HCT116 (cell line): ENCODE measurements at regions not wholly inside any gene's neighbourhood (a gene's known extent, or its start where the extent isn't known, plus 50 kb on each side); places are given as distances from the start of the nearest gene placed in this dataset.

Experiments
- ATAC-seq: fragments of 200-7000 bp; cut with Tn5 transposase; 2 replicates; pipeline ENCODE4 v1.9.1; 2020; ENCODE audit warnings: mild to moderate bottlenecking, moderate library complexity
- BruUV-seq: library from RNA; stranded (reverse); fragments of 400-500 nt; replicated peaks from 2 replicates; lab custom pipeline; 2021; lab: Mats Ljungman, UMichigan
- CTCF ChIA-PET: fragments of 300-600 bp; sonication (Branson Sonifier 250); formaldehyde crosslinking; loops from one replicate; lab custom pipeline; 2021; ENCODE audit warnings: antibody characterized with exemption; lab: Charles Lee
- POLR2A ChIA-PET: fragments of 300-600, 350-600 bp; sonication (Branson Sonifier 250); formaldehyde crosslinking; loops from one replicate; lab custom pipeline; 2021; ENCODE audit warnings: antibody characterized with exemption; lab: Charles Lee
- RAD21 ChIA-PET, 2 experiments: fragments of 300-600 bp; sonication (Branson Sonifier 250); formaldehyde crosslinking; loops; one replicate each; lab custom pipeline; 2023; ENCODE audit warnings: low total read pairs in 2 of 2; ENCODE audit not compliant: uncharacterized antibody in 2 of 2, unreplicated experiment in 2 of 2, low non-redundant PET in 1 of 2; lab: Charles Lee
- DNase-seq: peaks from one replicate; pipeline ENCODE4 v3.0.0-alpha.2; 2010; ENCODE audit warnings: low read depth, low spot score
- H2AFZ ChIP-seq: fragments of 200-600 bp; shearing (Covaris generic), sonication (generic); 2 replicates; pipeline ENCODE4 v1.6.1; 2017; ENCODE audit warnings: low read depth, mixed run types, mixed read lengths, antibody characterized with exemption, low read length; ENCODE audit not compliant: poor library complexity, severe bottlenecking
- H3K27ac ChIP-seq: 2 replicates; pipeline ENCODE4 v1.5.1; 2012; ENCODE audit warnings: low read depth, low read length
- H3K27me3 ChIP-seq: fragments of 200-600 bp; sonication (generic); 2 replicates; pipeline ENCODE4 v1.6.1; 2016; ENCODE audit warnings: mixed run types, low read length, mixed read lengths; ENCODE audit not compliant: insufficient read depth
- H3K36me3 ChIP-seq, 2 experiments: fragments of 200-500 bp in 1 of 2; fragments of 200-600 bp in 1 of 2; sonication (Bioruptor generic) in 1 of 2; sonication (generic) in 1 of 2; 2 replicates each; pipeline versions ENCODE4 v1.5.1 to v1.6.1; 2014 to 2016; ENCODE audit warnings: low read length in 2 of 2, inconsistent platforms in 1 of 2, mixed read lengths in 1 of 2, mixed run types in 1 of 2; ENCODE audit not compliant: insufficient read depth in 2 of 2, control insufficient read depth in 1 of 2
- H3K4me1 ChIP-seq, 2 experiments: fragments of 200-600 bp in 1 of 2; sonication (generic) in 1 of 2; 2 replicates each; pipeline versions ENCODE4 v1.5.1 to v1.6.1; 2012 to 2017; ENCODE audit warnings: low read length in 2 of 2, inconsistent platforms in 1 of 2, mild to moderate bottlenecking in 1 of 2, mixed read lengths in 1 of 2, mixed run types in 1 of 2, moderate library complexity in 1 of 2; ENCODE audit not compliant: insufficient read depth in 2 of 2, control insufficient read depth in 1 of 2
- H3K4me2 ChIP-seq: fragments of 200-600 bp; sonication (generic); 2 replicates; pipeline ENCODE4 v1.6.1; 2017; ENCODE audit warnings: mixed run types, low read length, mixed read lengths
- H3K4me3 ChIP-seq, 2 experiments: fragments of 200-600 bp in 1 of 2; sonication (generic) in 1 of 2; replicated peaks in 1 of 2; 2 replicates each; pipeline ENCODE4 v1.5.1; 2011 to 2016; ENCODE audit warnings: low read length in 2 of 2, control low read depth in 1 of 2, low read depth in 1 of 2, mild to moderate bottlenecking in 1 of 2, mixed read lengths in 1 of 2, mixed run types in 1 of 2
- H3K79me2 ChIP-seq: fragments of 200-600 bp; sonication (generic); 2 replicates; pipeline ENCODE4 v1.6.1; 2017; ENCODE audit warnings: mild to moderate bottlenecking, mixed run types, low read length, moderate library complexity, mixed read lengths; ENCODE audit not compliant: insufficient read depth
- H3K9ac ChIP-seq: fragments of 200-600 bp; sonication (generic); 2 replicates; pipeline ENCODE4 v1.6.1; 2016; ENCODE audit warnings: low read length, mixed read lengths
- H3K9me2 ChIP-seq: fragments of 200-600 bp; sonication (generic), shearing (Covaris generic); 2 replicates; pipeline ENCODE4 v1.6.1; 2017; ENCODE audit warnings: mixed run types, mild to moderate bottlenecking, moderate library complexity; ENCODE audit not compliant: insufficient read depth
- H3K9me3 ChIP-seq, 2 experiments: fragments of 200-500 bp in 1 of 2; fragments of 200-600 bp in 1 of 2; sonication (Bioruptor generic) in 1 of 2; sonication (generic) in 1 of 2; 2 replicates each; pipeline ENCODE4 v1.6.1; 2014 to 2017; ENCODE audit warnings: low read length in 2 of 2, mixed read lengths in 2 of 2, inconsistent platforms in 1 of 2, low read depth in 1 of 2, mild to moderate bottlenecking in 1 of 2, mixed run types in 1 of 2, moderate library complexity in 1 of 2; ENCODE audit not compliant: control insufficient read depth in 1 of 2, insufficient read depth in 1 of 2
- H4K20me1 ChIP-seq: fragments of 200-600 bp; sonication (generic), shearing (Covaris generic); 2 replicates; pipeline ENCODE4 v1.6.1; 2017; ENCODE audit warnings: mixed run types, mild to moderate bottlenecking, moderate library complexity; ENCODE audit not compliant: insufficient read depth
- CBX3 ChIP-seq: IDR thresholded peaks from 2 replicates; pipeline ENCODE4 v1.6.1; 2012; ENCODE audit warnings: low read depth
- CEBPB ChIP-seq: IDR thresholded peaks from 2 replicates; pipeline ENCODE4 v1.6.1; 2012; ENCODE audit warnings: low read depth
- EZH2 ChIP-seq: fragments of 200-600 bp; sonication (generic); IDR thresholded peaks from 2 replicates; pipeline ENCODE4 v1.6.1; 2017; ENCODE audit warnings: antibody characterized with exemption, mixed run types
- POLR2AphosphoS5 ChIP-seq: IDR thresholded peaks from 2 replicates; pipeline ENCODE4 v1.6.1; 2011; ENCODE audit warnings: mild to moderate bottlenecking, low read depth, low read length, moderate library complexity
- intact Hi-C: fragments of 100-400 bp; cut with micrococcal nuclease; formaldehyde crosslinking; loops from 2 replicates; pipeline ENCODE4 v1.10.0; 2022
- TF ChIP-seq, protein P1 (sequence below): IDR thresholded peaks from 2 replicates; pipeline ENCODE4 v1.6.1; 2012
- TF ChIP-seq, protein P2 (sequence below), 3 experiments: fragments of 200-600 bp in 1 of 3; sonication (generic) in 1 of 3; IDR thresholded peaks in 2 of 3; conservative IDR thresholded peaks in 1 of 3; 2 replicates each; pipeline ENCODE4 v1.5.1; 2012 to 2017; ENCODE audit warnings: low read depth in 2 of 3, low read length in 2 of 3, antibody characterized with exemption in 1 of 3, borderline replicate concordance in 1 of 3, control low read depth in 1 of 3, mild to moderate bottlenecking in 1 of 3, mixed read lengths in 1 of 3, mixed run types in 1 of 3, moderate library complexity in 1 of 3; ENCODE audit not compliant: insufficient read depth in 1 of 3
- TF ChIP-seq, protein P3 (sequence below): IDR thresholded peaks from 2 replicates; pipeline ENCODE4 v1.6.1; 2011; ENCODE audit warnings: mild to moderate bottlenecking, low read length, moderate library complexity; ENCODE audit not compliant: insufficient replicate concordance; ENCODE audit errors: extremely low read depth

DNA sequence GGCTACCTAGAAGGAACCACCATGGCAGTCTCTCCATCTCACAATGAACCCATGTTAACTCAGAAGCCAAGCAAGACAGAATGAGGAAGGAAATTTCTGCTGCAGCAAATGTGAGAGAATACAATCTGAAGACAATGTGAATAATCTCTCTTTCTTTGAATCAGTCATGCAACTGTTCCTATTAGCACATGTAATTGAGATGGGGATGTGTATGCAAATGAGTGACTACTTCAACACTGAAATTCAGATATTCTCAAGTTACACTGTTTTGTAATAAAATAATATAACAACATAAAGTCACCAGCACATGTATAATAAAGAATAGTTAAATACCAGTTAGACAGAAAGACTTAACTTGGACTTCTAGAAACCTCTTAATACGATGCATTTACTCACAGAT lies 1200.6 kb upstream of the PIK3C3 start:
- Histone ChIP-seq H3K9me2 (no peaks in the 10 kb centered on the region), H3K27ac (no peak overlapping the region), H3K4me1 (no peaks in the 10 kb centered on the region), H3K36me3 (no peaks in the 10 kb centered on the region), H3K27me3 (no peaks in the 10 kb centered on the region), H3K4me3 (no peak overlapping the region), H3K9ac (no peak overlapping the region), H4K20me1 (no peaks in the 10 kb centered on the region), H3K9me3 (peaks cover 12 to 15% of the 10 kb centered on the region in 2 experiments; a peak in 2 of 4 replicates), H3K4me2 (no peak overlapping the region), H3K79me2 (no peaks in the 10 kb centered on the region), H2AFZ (no peak overlapping the region)
- POLR2A ChIA-PET: no interaction called here
- ATAC-seq (no peak), DNase-seq (no peak)
- no TSS peak for BruUV-seq
- intact Hi-C loops: no loop called here
- no peak for TF ChIP-seq EZH2
- RAD21 ChIA-PET: no interaction called here
- CTCF ChIA-PET: no interaction called here

DNA sequence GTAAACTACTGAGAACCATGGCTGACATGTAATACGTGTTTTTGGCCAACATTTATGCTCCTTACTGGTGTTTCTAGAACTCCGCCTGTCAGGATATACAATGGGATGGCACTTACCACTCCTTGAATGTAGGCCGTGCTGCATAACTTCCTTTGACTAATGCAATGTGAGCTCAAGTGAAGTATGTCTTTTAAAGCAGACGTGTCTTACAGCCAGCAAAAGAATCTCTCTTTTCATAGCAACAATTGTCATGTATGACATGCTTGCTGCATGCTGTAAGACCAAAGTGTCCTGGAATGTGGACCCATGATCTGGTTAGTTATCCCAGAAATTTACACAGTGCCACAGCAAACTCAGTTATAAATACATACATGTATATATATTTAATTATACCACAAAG lies 1202.7 kb upstream of the PIK3C3 start:
- BruUV-seq: no TSS peak
- no peaks in the 10 kb centered on the region for H4K20me1 ChIP-seq
- no peaks in the 10 kb centered on the region for H3K9me2 ChIP-seq
- H3K27ac ChIP-seq: no peak overlapping the region
- intact Hi-C loops: no loop called here
- POLR2A ChIA-PET: no interaction called here
- TF ChIP-seq, protein P1, sequence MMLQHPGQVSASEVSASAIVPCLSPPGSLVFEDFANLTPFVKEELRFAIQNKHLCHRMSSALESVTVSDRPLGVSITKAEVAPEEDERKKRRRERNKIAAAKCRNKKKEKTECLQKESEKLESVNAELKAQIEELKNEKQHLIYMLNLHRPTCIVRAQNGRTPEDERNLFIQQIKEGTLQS: no peak
- TF ChIP-seq, all 23 proteins: peak for 0
- Histone ChIP-seq H3K79me2 (no peaks in the 10 kb centered on the region), H3K36me3 (no peaks in the 10 kb centered on the region), H3K27me3 (no peaks in the 10 kb centered on the region), H3K4me3 (no peak overlapping the region), H2AFZ (no peak overlapping the region), H3K9me3 (peaks cover 13 to 15% of the 10 kb centered on the region in 2 experiments; a peak in 2 of 4 replicates), H3K4me2 (no peak overlapping the region), H3K4me1 (no peaks in the 10 kb centered on the region), H3K9ac (no peak overlapping the region)
- DNase-seq (no peak), ATAC-seq (no peak)
- CTCF ChIA-PET: no interaction called here
- RAD21 ChIA-PET: no interaction called here

DNA sequence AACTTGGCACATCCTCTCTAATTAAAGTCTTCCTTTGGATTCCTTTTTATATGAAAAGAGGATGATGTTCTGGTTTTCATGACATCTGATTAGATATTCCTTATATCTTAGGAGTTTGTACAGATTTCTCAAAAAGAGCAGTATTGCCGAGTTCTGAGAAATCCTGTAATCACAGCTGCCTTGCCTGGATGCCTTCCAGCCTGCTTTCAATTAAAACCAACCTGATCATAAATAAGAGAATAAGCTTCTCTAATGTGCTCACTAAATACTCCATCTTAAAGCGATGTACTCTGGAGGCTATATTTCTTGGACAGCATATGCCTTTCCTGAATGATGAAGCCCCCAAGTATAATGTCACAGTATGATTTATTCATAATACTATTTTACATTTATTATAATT lies 1203.8 kb upstream of the PIK3C3 start:
- no peak for DNase-seq
- BruUV-seq: no TSS peak
- Histone ChIP-seq H3K36me3 (no peaks in the 10 kb centered on the region), H3K27ac (no peak overlapping the region), H4K20me1 (no peaks in the 10 kb centered on the region), H3K4me3 (no peak overlapping the region), H3K79me2 (no peaks in the 10 kb centered on the region), H3K27me3 (no peaks in the 10 kb centered on the region), H3K9ac (no peak overlapping the region), H3K9me2 (no peaks in the 10 kb centered on the region), H2AFZ (no peak overlapping the region), H3K4me2 (no peak overlapping the region), H3K4me1 (no peaks in the 10 kb centered on the region), H3K9me3 (peaks cover 16 to 22% of the 10 kb centered on the region in 2 experiments; a peak in 2 of 4 replicates)
- no peak for ATAC-seq
- CTCF ChIA-PET: no interaction called here
- RAD21 ChIA-PET: no interaction called here
- intact Hi-C loops: no loop called here
- POLR2A ChIA-PET: no interaction called here
- TF ChIP-seq, protein P2, sequence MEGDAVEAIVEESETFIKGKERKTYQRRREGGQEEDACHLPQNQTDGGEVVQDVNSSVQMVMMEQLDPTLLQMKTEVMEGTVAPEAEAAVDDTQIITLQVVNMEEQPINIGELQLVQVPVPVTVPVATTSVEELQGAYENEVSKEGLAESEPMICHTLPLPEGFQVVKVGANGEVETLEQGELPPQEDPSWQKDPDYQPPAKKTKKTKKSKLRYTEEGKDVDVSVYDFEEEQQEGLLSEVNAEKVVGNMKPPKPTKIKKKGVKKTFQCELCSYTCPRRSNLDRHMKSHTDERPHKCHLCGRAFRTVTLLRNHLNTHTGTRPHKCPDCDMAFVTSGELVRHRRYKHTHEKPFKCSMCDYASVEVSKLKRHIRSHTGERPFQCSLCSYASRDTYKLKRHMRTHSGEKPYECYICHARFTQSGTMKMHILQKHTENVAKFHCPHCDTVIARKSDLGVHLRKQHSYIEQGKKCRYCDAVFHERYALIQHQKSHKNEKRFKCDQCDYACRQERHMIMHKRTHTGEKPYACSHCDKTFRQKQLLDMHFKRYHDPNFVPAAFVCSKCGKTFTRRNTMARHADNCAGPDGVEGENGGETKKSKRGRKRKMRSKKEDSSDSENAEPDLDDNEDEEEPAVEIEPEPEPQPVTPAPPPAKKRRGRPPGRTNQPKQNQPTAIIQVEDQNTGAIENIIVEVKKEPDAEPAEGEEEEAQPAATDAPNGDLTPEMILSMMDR (IDR thresholded peaks at IDR 0.05 in 2 of 3, conservative IDR thresholded peaks at IDR 0.05 in 1 of 3; ENCODE audit: borderline replicate concordance in 1 of 3, insufficient read depth in 1 of 3, low read depth in 2 of 3, low read length in 2 of 3): no peak
- TF ChIP-seq EZH2 (no peak), CBX3 (no peak), POLR2AphosphoS5 (no peak), CEBPB (no peak)
- TF ChIP-seq, protein P1: no peak
- TF ChIP-seq, protein P3, sequence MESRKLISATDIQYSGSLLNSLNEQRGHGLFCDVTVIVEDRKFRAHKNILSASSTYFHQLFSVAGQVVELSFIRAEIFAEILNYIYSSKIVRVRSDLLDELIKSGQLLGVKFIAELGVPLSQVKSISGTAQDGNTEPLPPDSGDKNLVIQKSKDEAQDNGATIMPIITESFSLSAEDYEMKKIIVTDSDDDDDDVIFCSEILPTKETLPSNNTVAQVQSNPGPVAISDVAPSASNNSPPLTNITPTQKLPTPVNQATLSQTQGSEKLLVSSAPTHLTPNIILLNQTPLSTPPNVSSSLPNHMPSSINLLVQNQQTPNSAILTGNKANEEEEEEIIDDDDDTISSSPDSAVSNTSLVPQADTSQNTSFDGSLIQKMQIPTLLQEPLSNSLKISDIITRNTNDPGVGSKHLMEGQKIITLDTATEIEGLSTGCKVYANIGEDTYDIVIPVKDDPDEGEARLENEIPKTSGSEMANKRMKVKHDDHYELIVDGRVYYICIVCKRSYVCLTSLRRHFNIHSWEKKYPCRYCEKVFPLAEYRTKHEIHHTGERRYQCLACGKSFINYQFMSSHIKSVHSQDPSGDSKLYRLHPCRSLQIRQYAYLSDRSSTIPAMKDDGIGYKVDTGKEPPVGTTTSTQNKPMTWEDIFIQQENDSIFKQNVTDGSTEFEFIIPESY: no peak
